Keratinocyte (primary cell): ENCODE measurements at regions not wholly inside any gene's neighbourhood (a gene's known extent, or its start where the extent isn't known, plus 50 kb on each side); places are given as distances from the start of the nearest gene placed in this dataset.

Experiments
- EZH2 ChIP-seq: IDR thresholded peaks from one replicate; pipeline ENCODE4 v1.6.1; 2012; ENCODE audit warnings: inconsistent platforms, mild to moderate bottlenecking, low read length, moderate library complexity
- TF ChIP-seq, protein P1 (sequence below), 3 experiments: IDR thresholded peaks in 1 of 3; conservative IDR thresholded peaks in 1 of 3; optimal IDR thresholded peaks in 1 of 3; 2 replicates in 2 of 3; 3 replicates in 1 of 3; pipeline versions ENCODE3 to v1.5.1; 2011; ENCODE audit warnings: low read length in 3 of 3, mild to moderate bottlenecking in 3 of 3, moderate library complexity in 2 of 3, control low read depth in 1 of 3, inconsistent platforms in 1 of 3; ENCODE audit not compliant: insufficient read depth in 2 of 3; ENCODE audit errors: extremely low read depth in 1 of 3

DNA sequence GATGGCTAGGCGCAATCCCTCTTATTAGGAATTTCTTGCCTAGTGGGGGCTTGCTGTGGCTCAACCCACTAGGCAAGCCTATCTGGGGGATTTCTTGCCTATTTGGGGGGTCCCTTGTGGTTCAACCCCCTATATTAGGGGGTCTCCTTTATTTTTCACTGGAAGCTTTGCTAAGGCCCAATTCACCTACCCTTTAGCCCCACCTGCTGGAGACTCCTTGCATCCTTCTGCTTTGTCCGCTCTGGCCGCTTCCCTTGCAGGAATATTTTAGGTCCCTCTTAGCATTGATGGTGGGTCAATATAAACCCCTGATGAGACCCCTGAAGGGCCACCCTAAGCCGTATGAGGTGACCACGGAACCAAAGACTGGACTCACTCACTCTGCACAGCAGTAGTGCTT, 1552.1 kb downstream of the AACS start:
- TF ChIP-seq, protein P1, sequence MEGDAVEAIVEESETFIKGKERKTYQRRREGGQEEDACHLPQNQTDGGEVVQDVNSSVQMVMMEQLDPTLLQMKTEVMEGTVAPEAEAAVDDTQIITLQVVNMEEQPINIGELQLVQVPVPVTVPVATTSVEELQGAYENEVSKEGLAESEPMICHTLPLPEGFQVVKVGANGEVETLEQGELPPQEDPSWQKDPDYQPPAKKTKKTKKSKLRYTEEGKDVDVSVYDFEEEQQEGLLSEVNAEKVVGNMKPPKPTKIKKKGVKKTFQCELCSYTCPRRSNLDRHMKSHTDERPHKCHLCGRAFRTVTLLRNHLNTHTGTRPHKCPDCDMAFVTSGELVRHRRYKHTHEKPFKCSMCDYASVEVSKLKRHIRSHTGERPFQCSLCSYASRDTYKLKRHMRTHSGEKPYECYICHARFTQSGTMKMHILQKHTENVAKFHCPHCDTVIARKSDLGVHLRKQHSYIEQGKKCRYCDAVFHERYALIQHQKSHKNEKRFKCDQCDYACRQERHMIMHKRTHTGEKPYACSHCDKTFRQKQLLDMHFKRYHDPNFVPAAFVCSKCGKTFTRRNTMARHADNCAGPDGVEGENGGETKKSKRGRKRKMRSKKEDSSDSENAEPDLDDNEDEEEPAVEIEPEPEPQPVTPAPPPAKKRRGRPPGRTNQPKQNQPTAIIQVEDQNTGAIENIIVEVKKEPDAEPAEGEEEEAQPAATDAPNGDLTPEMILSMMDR (optimal IDR thresholded peaks at IDR 0.05 in 1 of 3, IDR thresholded peaks at IDR 0.05 in 1 of 3, conservative IDR thresholded peaks at IDR 0.05 in 1 of 3; ENCODE audit: extremely low read depth in 1 of 3, insufficient read depth in 2 of 3, low read length in 3 of 3), result no peak
- TF ChIP-seq EZH2, result no peak
